ENCODE measurements at regions not wholly inside any gene's neighbourhood (a gene's known extent, or its start where the extent isn't known, plus 50 kb on each side); places are given as distances from the start of the nearest gene placed in this dataset.

DNA sequence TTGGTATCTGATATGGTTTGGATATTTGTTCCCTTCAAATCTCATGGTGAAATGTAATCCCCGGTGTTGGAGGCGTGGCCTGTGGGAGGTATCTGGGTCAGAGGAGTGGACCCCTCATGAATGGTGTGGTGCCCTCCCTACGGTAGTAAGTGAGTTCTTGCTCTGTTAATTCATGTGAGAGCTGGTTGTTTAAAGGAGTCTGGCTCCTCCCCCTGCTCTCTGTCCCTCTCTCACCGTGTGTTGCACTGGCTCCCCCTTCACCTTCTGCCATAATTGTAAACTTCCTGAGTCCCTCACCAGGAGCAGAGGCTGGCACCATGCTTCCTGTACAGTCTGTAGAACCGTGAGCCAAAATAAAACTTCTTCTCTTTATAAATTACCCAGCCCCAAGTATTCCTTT is 246.9 kb upstream of the AGTR1 start:
- Histone ChIP-seq H3K36me3 (no peaks in the 10 kb centered on the region), H3K4me3 (no peak overlapping the region), H3K9me3 (no peaks in the 10 kb centered on the region), H3K4me1 (no peaks in the 10 kb centered on the region), H3K27me3 (no peaks in the 10 kb centered on the region), H3K27ac (no peak overlapping the region)
- TF ChIP-seq CTCF (IDR thresholded peaks at IDR 0.05) (no peak), POLR2A (IDR thresholded peaks at IDR 0.05) (no peak), POLR2AphosphoS5 (IDR thresholded peaks at IDR 0.05) (no peak)
- DNase-seq (ENCODE audit: low spot score in 2 of 2): no peak
- intact Hi-C loops (cut with DNase I; ENCODE audit: low total_unique reads): no loop called here

GRCh38 chr3:148451969-148452368 is 245.7 kb upstream of the AGTR1 start:
- no peaks in the 10 kb centered on the region for H3K4me1 ChIP-seq
- TF ChIP-seq POLR2A (IDR thresholded peaks at IDR 0.05) (no peak), POLR2AphosphoS5 (IDR thresholded peaks at IDR 0.05) (no peak), CTCF (IDR thresholded peaks at IDR 0.05) (no peak)

DNA sequence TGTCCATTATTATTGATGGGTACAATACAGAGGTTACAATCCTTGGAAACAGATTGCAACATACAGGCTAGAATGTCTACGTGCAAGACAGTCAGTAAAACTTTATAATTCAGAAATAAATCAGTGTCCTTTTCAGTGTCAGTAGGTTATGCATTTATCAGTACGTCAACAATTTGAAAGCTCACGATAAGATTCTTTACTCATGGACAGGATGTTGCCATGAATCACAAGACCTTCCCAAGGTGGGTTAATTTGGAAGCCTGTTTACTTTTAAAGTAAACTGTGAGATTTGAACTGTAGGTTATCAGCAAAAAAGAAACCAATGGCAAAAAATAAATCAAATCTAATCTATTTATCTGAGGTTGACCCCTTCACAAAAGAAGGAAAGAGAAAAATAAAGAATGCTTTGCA is 243.9 kb upstream of the AGTR1 start:
- H3K27me3 ChIP-seq: no peaks in the 10 kb centered on the region
- no peaks in the 10 kb centered on the region for H3K9me3 ChIP-seq
- H3K4me3 ChIP-seq: no peak overlapping the region
- no peak for DNase-seq (ENCODE audit: low spot score in 2 of 2)
- no peaks in the 10 kb centered on the region for H3K4me1 ChIP-seq
- peaks cover 8% of the 10 kb centered on the region for H3K36me3 ChIP-seq
- no peak for TF ChIP-seq POLR2A (IDR thresholded peaks at IDR 0.05)
- TF ChIP-seq CTCF (IDR thresholded peaks at IDR 0.05): no peak
- no peak for TF ChIP-seq POLR2AphosphoS5 (IDR thresholded peaks at IDR 0.05)
- H3K27ac ChIP-seq: no peak overlapping the region
- intact Hi-C loops (cut with DNase I; ENCODE audit: low total_unique reads): no loop called here

More at GRCh38 chr3:148451969-148452368, 245.7 kb upstream of the AGTR1 start:
- no peaks in the 10 kb centered on the region for H3K36me3 ChIP-seq
- DNase-seq (ENCODE audit: low spot score in 2 of 2): no peak
- no peaks in the 10 kb centered on the region for H3K9me3 ChIP-seq
- H3K27me3 ChIP-seq: no peaks in the 10 kb centered on the region
- H3K27ac ChIP-seq: no peak overlapping the region
- no peak overlapping the region for H3K4me3 ChIP-seq
- intact Hi-C loops (cut with DNase I; ENCODE audit: low total_unique reads): no loop called here

GRCh38 chr3:148455098-148455497 is 242.6 kb upstream of the AGTR1 start:
- H3K36me3 ChIP-seq: peaks cover 8% of the 10 kb centered on the region
- intact Hi-C loops (cut with DNase I; ENCODE audit: low total_unique reads): no loop called here
- no peak for DNase-seq (ENCODE audit: low spot score in 2 of 2)
- TF ChIP-seq CTCF (IDR thresholded peaks at IDR 0.05): no peak
- peak in 1 of 3 donors; percentile 76 for TF ChIP-seq POLR2AphosphoS5 (IDR thresholded peaks at IDR 0.05)
- no peaks in the 10 kb centered on the region for H3K9me3 ChIP-seq
- H3K27ac ChIP-seq: no peak overlapping the region
- H3K27me3 ChIP-seq: no peaks in the 10 kb centered on the region
- H3K4me3 ChIP-seq: no peak overlapping the region
- no peaks in the 10 kb centered on the region for H3K4me1 ChIP-seq

GRCh38 chr3:148457886-148458285 is 239.8 kb upstream of the AGTR1 start:
- intact Hi-C loops (cut with DNase I; ENCODE audit: low total_unique reads): no loop called here
- Histone ChIP-seq H3K27ac (no peak overlapping the region), H3K9me3 (no peaks in the 10 kb centered on the region), H3K36me3 (peaks cover 8% of the 10 kb centered on the region), H3K4me3 (no peak overlapping the region), H3K27me3 (no peaks in the 10 kb centered on the region), H3K4me1 (no peaks in the 10 kb centered on the region)
- no peak for DNase-seq (ENCODE audit: low spot score in 2 of 2)
- no peak for TF ChIP-seq POLR2AphosphoS5 (IDR thresholded peaks at IDR 0.05)
- TF ChIP-seq POLR2A (IDR thresholded peaks at IDR 0.05): no peak
- TF ChIP-seq CTCF (IDR thresholded peaks at IDR 0.05): no peak

Data from breast epithelium (tissue), 4 donors.